ENCODE measurements at regions not wholly inside any gene's neighbourhood (a gene's known extent, or its start where the extent isn't known, plus 50 kb on each side); places are given as distances from the start of the nearest gene placed in this dataset.

- no peak overlapping the region for H3K4me3 ChIP-seq (ENCODE audit: low read depth, low read length)
- TF ChIP-seq CTCF (conservative IDR thresholded peaks at IDR 0.05; ENCODE audit: low read depth, low read length) = no peak
- no peak for DNase-seq (ENCODE audit: low read depth)
These were observed 74.9 kb upstream of the TMPRSS2 start for GRCh38 chr21:41582866-41583265.

- TF ChIP-seq CTCF (conservative IDR thresholded peaks at IDR 0.05; ENCODE audit: low read depth, low read length) = no peak
- H3K4me3 ChIP-seq (ENCODE audit: low read depth, low read length) = no peak overlapping the region
- DNase-seq (ENCODE audit: low read depth) = no peak
These were observed 74.4 kb upstream of the TMPRSS2 start for GRCh38 chr21:41582298-41582840.

- DNase-seq (ENCODE audit: low read depth) = no peak
- H3K4me3 ChIP-seq (ENCODE audit: low read depth, low read length) = no peak overlapping the region
- TF ChIP-seq CTCF (conservative IDR thresholded peaks at IDR 0.05; ENCODE audit: low read depth, low read length) = no peak
These were observed 73.8 kb upstream of the TMPRSS2 start for GRCh38 chr21:41581592-41582228.

- no peak overlapping the region for H3K4me3 ChIP-seq (ENCODE audit: low read depth, low read length)
- TF ChIP-seq CTCF (conservative IDR thresholded peaks at IDR 0.05; ENCODE audit: low read depth, low read length) = no peak
- DNase-seq (ENCODE audit: low read depth) = no peak
These were observed 73.0 kb upstream of the TMPRSS2 start for GRCh38 chr21:41580758-41581554.

GRCh38 chr21:41579692-41580091 is 71.7 kb upstream of the TMPRSS2 start:
- TF ChIP-seq CTCF (conservative IDR thresholded peaks at IDR 0.05; ENCODE audit: low read depth, low read length) = no peak
- DNase-seq (ENCODE audit: low read depth) = no peak
- H3K4me3 ChIP-seq (ENCODE audit: low read depth, low read length) = no peak overlapping the region

GRCh38 chr21:41578716-41579115 is 70.8 kb upstream of the TMPRSS2 start:
- no peak for TF ChIP-seq CTCF (conservative IDR thresholded peaks at IDR 0.05; ENCODE audit: low read depth, low read length)
- no peak for DNase-seq (ENCODE audit: low read depth)

More at GRCh38 chr21:41578716-41579115, 70.8 kb upstream of the TMPRSS2 start:
- no peak overlapping the region for H3K4me3 ChIP-seq (ENCODE audit: low read depth, low read length)
